ENCODE measurements at regions not wholly inside any gene's neighbourhood (a gene's known extent, or its start where the extent isn't known, plus 50 kb on each side); places are given as distances from the start of the nearest gene placed in this dataset.

GRCh38 chr2:118711603-118712002 is 135.8 kb downstream of the EN1 start (continued):
- TF ChIP-seq IRF3 (IDR thresholded peaks at IDR 0.05; ENCODE audit: low read depth, low read length) (no peak), RCOR1 (IDR thresholded peaks at IDR 0.05; ENCODE audit: low read length) (no peak), CTCF (IDR thresholded peaks at IDR 0.05) (no peak)

- Histone ChIP-seq H3F3A (replicated peaks; ENCODE audit: insufficient read depth) (no peaks in the 10 kb centered on the region), H3K9me3 (no peaks in the 10 kb centered on the region), H3K79me2 (ENCODE audit: insufficient read depth) (no peaks in the 10 kb centered on the region), H3K4me1 (ENCODE audit: control insufficient read depth in 1 of 2, insufficient read depth in 2 of 2, low read depth in 1 of 2, low read length in 1 of 2) (no peaks in the 10 kb centered on the region), H4K20me1 (ENCODE audit: insufficient read depth) (no peaks in the 10 kb centered on the region), H3K27me3 (ENCODE audit: insufficient read depth) (no peaks in the 10 kb centered on the region; the same call in 1 of the 2 replicates), H3K9me2 (no peaks in the 10 kb centered on the region), H3K9ac (no peak overlapping the region), H2AFZ (ENCODE audit: low read depth) (no peak overlapping the region), H3K4me2 (no peak overlapping the region), H3K4me3 (ENCODE audit: low read depth in 2 of 2, low read length in 1 of 2) (no peak overlapping the region), H3K36me3 (replicated peaks in 1 of 2; ENCODE audit: control insufficient read depth in 1 of 2, insufficient read depth in 2 of 2, low read length in 1 of 2) (no peaks in the 10 kb centered on the region), H3K27ac (ENCODE audit: low read depth in 2 of 2, low read length in 1 of 2) (no peak overlapping the region)
- no peak for DNase-seq
- POLR2A ChIA-PET, result no interaction called here
- WGBS (ENCODE audit: low lambda C conversion rate), result 27% methylated on average over 2 of the region's 2 CpGs
- no peak for TF ChIP-seq YY1 (IDR thresholded peaks at IDR 0.05; ENCODE audit: low read depth)
- TF ChIP-seq REST (IDR thresholded peaks at IDR 0.05; ENCODE audit: low read depth, low read length), result no peak
- CTCF ChIA-PET, result no interaction called here
These were observed 137.0 kb downstream of the EN1 start for GRCh38 chr2:118710481-118710880.

- H3K27me3 ChIP-seq (ENCODE audit: insufficient read depth), result no peaks in the 10 kb centered on the region
- H2AFZ ChIP-seq (ENCODE audit: low read depth), result no peak overlapping the region
- DNase-seq, result no peak
- H3K9me2 ChIP-seq, result no peaks in the 10 kb centered on the region
- H3K36me3 ChIP-seq (replicated peaks in 1 of 2; ENCODE audit: control insufficient read depth in 1 of 2, insufficient read depth in 2 of 2, low read length in 1 of 2), result no peaks in the 10 kb centered on the region
- ChIA-PET POLR2A (no interaction called here), CTCF (no interaction called here)
- no peak for TF ChIP-seq SIN3A (IDR thresholded peaks at IDR 0.05; ENCODE audit: borderline replicate concordance, low read depth, low read length)
- no peak for TF ChIP-seq MEF2A (IDR thresholded peaks at IDR 0.05; ENCODE audit: borderline replicate concordance, low read depth)
- TF ChIP-seq USF2 (IDR thresholded peaks at IDR 0.05; ENCODE audit: borderline replicate concordance, low read depth, low read length), result no peak
- TF ChIP-seq USF1 (IDR thresholded peaks at IDR 0.05; ENCODE audit: borderline replicate concordance, low read depth), result no peak
- TF ChIP-seq RFX5 (IDR thresholded peaks at IDR 0.05; ENCODE audit: low read length), result no peak
- TF ChIP-seq NFIC (IDR thresholded peaks at IDR 0.05; ENCODE audit: borderline replicate concordance), result no peak
- TF ChIP-seq TCF12 (IDR thresholded peaks at IDR 0.05), result no peak
- TF ChIP-seq EZH2phosphoT487 (IDR thresholded peaks at IDR 0.05; ENCODE audit: borderline replicate concordance, low read depth), result no peak
- no peak for TF ChIP-seq TAF1 (IDR thresholded peaks at IDR 0.05; ENCODE audit: borderline replicate concordance, low read depth, low read length)
- H3K4me2 ChIP-seq, result no peak overlapping the region
- WGBS (ENCODE audit: low lambda C conversion rate), result 35% methylated on average over 3 of the region's 3 CpGs
- no peaks in the 10 kb centered on the region for H3F3A ChIP-seq (replicated peaks; ENCODE audit: insufficient read depth)
- no peak overlapping the region for H3K27ac ChIP-seq (ENCODE audit: low read depth in 2 of 2, low read length in 1 of 2)
- no peaks in the 10 kb centered on the region for H3K79me2 ChIP-seq (ENCODE audit: insufficient read depth)
- no peaks in the 10 kb centered on the region for H3K4me1 ChIP-seq (ENCODE audit: control insufficient read depth in 1 of 2, insufficient read depth in 2 of 2, low read depth in 1 of 2, low read length in 1 of 2)
- H4K20me1 ChIP-seq (ENCODE audit: insufficient read depth), result no peaks in the 10 kb centered on the region
- no peaks in the 10 kb centered on the region for H3K9me3 ChIP-seq
- H3K9ac ChIP-seq, result no peak overlapping the region
- H3K4me3 ChIP-seq (ENCODE audit: low read depth in 2 of 2, low read length in 1 of 2), result no peak overlapping the region
These were observed 137.7 kb downstream of the EN1 start for GRCh38 chr2:118709786-118710185.
